Activated CD8-positive, alpha-beta memory T cell treated with anti-CD3 and anti-CD28 coated beads for 36 hours (primary cell): ENCODE measurements at regions not wholly inside any gene's neighbourhood (a gene's known extent, or its start where the extent isn't known, plus 50 kb on each side); places are given as distances from the start of the nearest gene placed in this dataset.

Experiments used
- CTCF ChIA-PET: fragments of 350-600 bp; sonication (Branson Sonifier 250); formaldehyde crosslinking; loops from one replicate; lab custom pipeline; 2021; ENCODE audit warnings: antibody characterized with exemption; lab: Charles Lee
- POLR2A ChIA-PET: fragments of 350-600 bp; sonication (Branson Sonifier 250); formaldehyde crosslinking; loops from one replicate; lab custom pipeline; 2021; ENCODE audit warnings: antibody characterized with exemption; lab: Charles Lee

DNA sequence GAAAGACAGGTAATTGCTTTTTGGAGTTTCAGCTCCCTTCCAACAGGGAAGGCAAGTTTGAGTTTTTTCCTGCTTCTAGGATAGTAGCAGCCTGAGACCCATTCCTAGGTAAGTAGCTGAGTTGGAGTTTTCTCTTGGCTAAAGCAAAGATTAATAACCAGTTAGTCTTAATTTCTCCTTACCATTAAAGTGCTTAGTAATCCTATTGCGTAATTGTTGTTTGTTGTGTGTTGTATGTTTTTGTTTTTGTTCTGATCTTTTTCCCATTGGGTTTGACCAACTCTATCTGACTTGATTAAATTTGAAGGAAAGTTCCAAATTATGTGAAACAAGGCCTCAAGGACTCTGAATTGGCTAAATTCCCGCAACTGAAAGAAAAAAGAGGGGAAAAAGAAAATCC, 83.5 kb downstream of the TBX22 start:
- CTCF ChIA-PET: no interaction called here
- POLR2A ChIA-PET: no interaction called here

DNA sequence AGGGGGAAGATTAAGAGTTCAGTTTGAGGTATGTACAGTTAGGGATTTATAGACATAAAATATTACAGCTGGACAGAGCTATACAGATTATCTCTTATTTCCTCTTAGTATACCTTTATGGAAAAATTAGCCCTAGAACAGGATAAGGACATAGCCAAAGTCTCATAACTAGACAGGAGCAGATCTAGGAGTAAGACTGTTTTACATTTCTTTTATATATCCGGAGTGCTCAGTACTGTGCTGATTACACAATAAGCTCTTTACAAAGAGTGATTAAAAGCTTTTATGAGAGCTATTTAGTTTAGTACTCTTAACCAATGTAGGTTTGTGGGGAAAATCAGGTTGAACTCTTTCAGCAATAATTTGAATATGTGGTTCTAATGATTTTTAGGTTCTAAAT, 105.8 kb downstream of the TBX22 start:
- CTCF ChIA-PET: no interaction called here
- POLR2A ChIA-PET: no interaction called here

DNA sequence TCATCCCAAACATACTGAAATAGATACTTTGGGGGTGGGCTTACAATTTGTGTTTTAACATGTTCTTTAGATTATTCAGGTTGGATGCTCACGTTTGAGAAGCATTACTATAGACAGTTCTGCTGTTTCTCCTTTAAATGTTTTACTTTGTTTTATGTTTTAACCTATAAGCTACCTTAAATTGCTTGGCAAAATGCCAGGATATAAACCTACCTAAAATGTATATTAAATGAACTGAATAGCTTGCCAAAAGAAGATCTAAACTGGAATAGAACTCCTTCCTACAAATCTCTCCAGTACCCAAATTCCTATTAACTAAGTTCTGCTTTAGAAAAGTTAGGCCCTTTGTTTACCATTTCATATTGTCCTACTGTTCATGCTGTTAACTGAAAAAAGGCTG, 124.4 kb downstream of the TBX22 start:
- CTCF ChIA-PET: no interaction called here

GRCh38 chrX:80139564-80139963, 125.0 kb downstream of the TBX22 start:
- ChIA-PET CTCF (no interaction called here), POLR2A (no interaction called here)

More for the DNA sequence above, 124.4 kb downstream of the TBX22 start:
- POLR2A ChIA-PET: no interaction called here

DNA sequence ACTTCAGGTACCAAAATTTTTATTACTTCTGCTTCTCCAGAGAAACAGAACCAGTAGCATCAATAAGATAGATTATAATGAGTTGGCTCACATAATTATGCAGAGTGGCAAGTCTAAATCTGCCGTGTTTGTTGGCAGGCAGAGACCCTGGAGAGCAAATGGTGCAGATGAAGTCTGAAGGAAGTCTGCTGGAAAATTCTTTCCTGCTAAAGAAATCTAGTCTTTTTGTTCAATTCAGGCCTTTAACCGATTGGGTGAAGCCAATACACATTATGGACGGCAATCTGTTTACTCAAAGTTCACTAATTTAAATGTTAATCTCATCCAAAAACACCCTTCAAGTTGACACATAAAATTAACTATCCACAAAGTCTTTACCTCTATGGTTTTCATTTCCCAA, 156.0 kb downstream of the TBX22 start:
- ChIA-PET POLR2A (no interaction called here), CTCF (no interaction called here)

GRCh38 chrX:80173261-80173660, 158.7 kb downstream of the TBX22 start:
- ChIA-PET CTCF (no interaction called here), POLR2A (no interaction called here)

DNA sequence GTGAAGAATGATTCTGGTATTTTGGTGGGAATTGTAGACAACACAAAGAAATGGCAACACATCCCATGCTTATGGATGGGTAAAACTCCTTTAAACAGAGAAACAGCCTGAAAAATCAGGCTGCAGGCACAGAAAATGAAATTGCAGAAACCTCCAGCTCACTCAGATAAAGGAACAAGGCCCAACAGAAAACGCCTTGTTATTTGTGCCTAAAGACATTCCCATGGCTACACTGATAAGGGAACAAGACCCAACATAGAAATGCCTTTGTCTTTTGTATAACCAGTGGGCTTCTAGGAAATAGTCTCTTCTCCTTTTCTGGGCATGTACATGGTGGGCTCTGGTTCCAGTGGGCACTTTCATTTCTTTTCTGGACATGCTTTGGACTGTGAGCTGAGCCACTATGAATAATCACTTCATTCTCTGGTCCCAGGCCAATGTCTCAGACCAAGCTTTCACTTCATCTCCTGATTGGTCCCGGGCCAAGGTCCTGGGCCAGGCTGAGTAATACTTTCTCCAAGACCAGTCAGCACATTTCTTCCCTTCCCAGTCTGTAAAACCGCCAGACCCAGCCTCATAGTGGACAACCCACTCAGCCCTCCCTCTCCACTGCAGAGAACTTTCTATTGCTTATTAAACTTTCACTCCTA, 160.5 kb downstream of the TBX22 start:
- POLR2A ChIA-PET: no interaction called here
- CTCF ChIA-PET: no interaction called here

GRCh38 chrX:80181079-80181478, 166.5 kb downstream of the TBX22 start:
- CTCF ChIA-PET: no interaction called here
- POLR2A ChIA-PET: no interaction called here

- POLR2A ChIA-PET: no interaction called here
These were observed 170.3 kb downstream of the TBX22 start for GRCh38 chrX:80184854-80185253.

GRCh38 chrX:80206647-80207046, 192.1 kb downstream of the TBX22 start:
- POLR2A ChIA-PET: no interaction called here
- CTCF ChIA-PET: no interaction called here

More at GRCh38 chrX:80184854-80185253, 170.3 kb downstream of the TBX22 start:
- CTCF ChIA-PET: no interaction called here

- POLR2A ChIA-PET: no interaction called here
- CTCF ChIA-PET: no interaction called here
These were observed 192.8 kb downstream of the TBX22 start for GRCh38 chrX:80207327-80207726.

DNA sequence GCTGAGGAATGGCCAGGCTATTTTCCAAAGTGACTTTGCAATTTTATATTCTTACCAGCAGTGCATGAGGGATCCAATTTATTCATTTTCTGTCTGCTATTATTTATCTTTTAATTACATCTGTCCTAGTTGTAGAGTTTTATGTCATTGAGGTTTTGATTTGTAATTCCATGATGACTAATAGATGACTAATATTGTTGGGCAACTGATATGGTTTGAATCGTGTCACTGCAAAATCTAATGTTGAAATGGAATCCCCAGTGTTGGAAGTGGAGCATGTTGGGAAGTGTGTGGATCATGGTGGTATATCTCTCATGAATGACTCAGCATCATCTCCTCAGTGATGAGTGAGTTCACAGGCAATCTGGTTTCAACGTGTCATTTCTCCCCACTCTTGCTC, 201.5 kb downstream of the TBX22 start:
- ChIA-PET CTCF (no interaction called here), POLR2A (no interaction called here)

- ChIA-PET POLR2A (no interaction called here), CTCF (no interaction called here)
These were observed 196.2 kb upstream of the TENT5D start for GRCh38 chrX:80223982-80224579.

DNA sequence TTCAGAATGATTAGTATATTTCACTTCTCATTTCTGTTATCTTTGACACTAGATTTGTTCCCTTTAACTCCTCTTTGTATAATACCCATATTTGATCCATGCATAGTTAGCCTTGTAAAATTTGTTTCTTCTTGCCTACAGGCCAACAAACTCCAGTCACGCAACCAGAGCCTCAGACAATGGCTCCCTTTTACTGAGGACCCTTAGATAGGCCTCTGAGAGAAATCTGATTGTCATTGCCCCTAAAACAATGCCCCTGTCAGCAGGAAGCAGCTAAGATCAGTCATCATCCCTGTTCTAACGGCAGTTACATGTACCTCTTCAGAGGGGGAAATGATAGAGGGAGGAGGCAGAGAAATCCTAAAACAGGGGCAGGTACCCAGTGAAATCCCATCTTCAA, 190.6 kb upstream of the TENT5D start:
- CTCF ChIA-PET: no interaction called here

DNA sequence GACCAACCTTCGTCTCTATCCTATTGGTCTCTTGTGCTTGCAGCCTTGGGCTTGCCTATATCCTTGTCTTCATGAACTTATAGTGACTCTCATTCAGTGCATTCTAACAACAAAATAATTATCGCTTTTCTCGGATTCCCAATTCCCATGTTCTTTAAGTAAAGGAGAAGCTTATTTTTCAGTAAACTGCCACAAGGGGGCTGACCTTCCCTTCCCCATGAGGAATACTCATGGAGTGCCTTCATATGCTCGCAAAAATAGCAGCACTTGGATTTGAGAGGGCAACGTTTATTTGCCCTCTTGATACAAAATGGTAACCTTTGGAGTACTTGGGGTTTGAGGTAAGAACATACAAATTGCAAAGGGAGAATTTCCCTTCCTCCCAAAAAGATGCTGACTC, 183.2 kb upstream of the TENT5D start:
- ChIA-PET CTCF (no interaction called here), POLR2A (no interaction called here)

More for the DNA sequence above, 190.6 kb upstream of the TENT5D start:
- POLR2A ChIA-PET: no interaction called here

GRCh38 chrX:80246271-80246670, 174.0 kb upstream of the TENT5D start:
- CTCF ChIA-PET: no interaction called here
- POLR2A ChIA-PET: no interaction called here

DNA sequence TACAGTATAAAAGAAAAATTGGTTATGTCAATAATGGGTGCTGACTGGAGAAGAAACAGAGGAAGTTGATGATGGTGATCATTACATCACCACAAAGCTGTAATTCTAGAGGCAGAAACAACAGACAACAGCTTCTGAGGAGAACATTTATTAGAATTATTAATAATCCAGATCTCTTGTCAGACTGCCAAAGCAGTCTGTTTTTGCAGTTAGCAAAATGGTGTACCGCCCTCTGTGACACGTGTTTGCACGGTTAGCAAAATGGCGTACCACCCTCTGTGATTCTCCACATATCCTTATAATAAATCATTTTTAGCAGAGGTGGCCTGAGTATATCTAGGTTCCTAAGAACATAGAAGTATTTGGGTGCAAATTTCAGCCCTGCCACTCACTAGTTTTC, 154.0 kb upstream of the TENT5D start:
- CTCF ChIA-PET: no interaction called here
- POLR2A ChIA-PET: no interaction called here

DNA sequence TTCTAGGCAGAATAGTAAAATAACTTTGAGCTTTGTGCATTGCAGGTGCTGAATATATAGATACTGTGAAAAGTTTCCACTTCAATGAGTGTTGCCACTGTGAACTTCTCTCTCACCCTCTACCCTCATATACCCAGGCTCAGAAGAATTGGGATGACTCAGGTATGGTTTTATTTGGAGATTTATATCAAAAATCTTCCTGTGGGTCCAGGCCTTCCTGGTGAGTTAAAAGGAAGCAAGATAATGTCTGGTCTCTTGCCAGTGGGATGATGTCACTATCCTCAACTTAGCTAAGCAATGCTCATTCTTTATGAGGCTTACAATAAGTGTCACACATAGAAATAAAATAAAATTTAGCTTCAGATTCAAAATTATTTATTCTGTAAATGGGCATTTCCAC, 153.3 kb upstream of the TENT5D start:
- CTCF ChIA-PET: no interaction called here
- POLR2A ChIA-PET: no interaction called here

DNA sequence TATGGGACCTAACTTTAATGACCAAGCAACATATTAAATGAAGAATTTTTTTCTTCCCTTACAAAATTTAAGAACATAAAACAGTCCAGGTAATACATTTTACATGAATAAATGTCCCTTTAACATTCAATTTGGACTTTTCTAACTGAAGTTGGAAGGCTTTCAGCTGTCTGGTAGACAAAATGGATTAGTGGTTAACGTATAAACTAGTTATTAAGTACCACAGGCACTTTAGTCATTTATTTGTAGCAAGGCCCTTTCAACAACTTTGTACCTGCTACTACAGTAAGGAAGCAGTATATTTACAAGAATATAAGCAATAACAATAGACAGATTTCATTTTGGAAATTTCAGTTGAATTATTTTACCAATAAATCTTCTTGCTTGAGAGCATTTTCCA, 152.5 kb upstream of the TENT5D start:
- CTCF ChIA-PET: no interaction called here

DNA sequence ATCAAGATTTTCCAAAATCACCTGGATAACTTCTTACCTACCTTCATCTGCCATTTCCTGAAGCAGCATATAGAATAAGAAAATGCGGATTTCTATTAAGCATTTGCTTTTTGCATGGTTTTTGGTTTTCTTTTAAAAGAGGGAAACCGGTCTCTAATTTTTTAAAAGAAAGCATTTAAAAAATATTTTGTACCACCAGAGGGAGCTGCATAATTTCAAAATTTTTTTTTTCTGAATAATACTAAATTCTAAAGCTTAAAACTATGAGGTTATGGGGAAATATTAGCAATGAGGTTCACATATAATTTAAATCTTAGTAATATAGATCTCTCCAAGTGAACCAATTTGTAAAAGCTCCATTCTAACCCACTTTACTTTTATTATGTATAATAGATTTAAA, 137.7 kb upstream of the TENT5D start:
- ChIA-PET CTCF (no interaction called here), POLR2A (no interaction called here)

More for the DNA sequence above, 152.5 kb upstream of the TENT5D start:
- POLR2A ChIA-PET: no interaction called here

DNA sequence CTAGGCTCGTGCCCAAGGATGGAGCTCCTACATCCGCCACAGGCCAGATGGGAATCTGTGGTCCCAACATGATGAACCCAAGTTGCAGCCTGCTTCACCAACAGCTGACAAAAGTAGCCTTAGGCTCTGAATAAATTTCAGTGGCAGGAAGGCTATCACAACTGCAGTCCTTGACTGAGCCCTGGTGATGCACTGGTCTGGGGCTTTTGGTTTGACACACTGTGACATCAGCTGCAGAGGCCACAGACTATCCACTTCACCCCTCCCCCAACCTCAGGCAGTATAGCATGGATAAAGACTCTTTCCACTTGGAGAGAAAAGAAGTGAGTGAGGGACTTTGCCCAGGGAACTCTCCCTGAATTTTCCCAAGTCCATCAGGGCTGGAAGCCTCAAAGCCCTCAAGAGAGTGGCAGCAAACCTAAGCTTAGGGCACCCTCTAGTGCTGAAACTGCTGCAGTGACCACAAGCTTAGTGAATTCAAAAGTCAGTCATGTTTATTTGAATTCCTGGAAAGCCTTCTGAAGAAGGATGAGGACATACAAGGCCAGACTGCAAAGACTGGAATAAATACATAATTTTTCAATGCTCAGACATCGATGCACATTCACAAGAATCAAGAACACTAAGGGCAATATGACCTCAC, 135.0 kb upstream of the TENT5D start:
- ChIA-PET POLR2A (no interaction called here), CTCF (no interaction called here)
